ENCODE measurements at regions not wholly inside any gene's neighbourhood (a gene's known extent, or its start where the extent isn't known, plus 50 kb on each side); places are given as distances from the start of the nearest gene placed in this dataset.

GRCh38 chr3:43797794-43798193 is 107.1 kb downstream of the ABHD5 start:
- TF ChIP-seq CTCF (conservative IDR thresholded peaks at IDR 0.05; ENCODE audit: low read depth, low read length): no peak
- no peak for TF ChIP-seq POLR2A (IDR thresholded peaks at IDR 0.05; ENCODE audit: low read depth, low read length)
- no peak for TF ChIP-seq SMC3 (IDR thresholded peaks at IDR 0.05; ENCODE audit: low read depth, low read length)
- no peak for TF ChIP-seq USF2 (IDR thresholded peaks at IDR 0.05; ENCODE audit: low read depth, low read length)
- TF ChIP-seq RCOR1 (IDR thresholded peaks at IDR 0.05; ENCODE audit: insufficient replicate concordance, low read length): no peak
- no peak for TF ChIP-seq MAFK (IDR thresholded peaks at IDR 0.05; ENCODE audit: low read depth, low read length)

Data from IMR-90 (cell line).